ENCODE measurements at regions not wholly inside any gene's neighbourhood (a gene's known extent, or its start where the extent isn't known, plus 50 kb on each side); places are given as distances from the start of the nearest gene placed in this dataset.
A peak's percentile ranks its signal among the peaks of the same experiment; 100 is the strongest.

DNA sequence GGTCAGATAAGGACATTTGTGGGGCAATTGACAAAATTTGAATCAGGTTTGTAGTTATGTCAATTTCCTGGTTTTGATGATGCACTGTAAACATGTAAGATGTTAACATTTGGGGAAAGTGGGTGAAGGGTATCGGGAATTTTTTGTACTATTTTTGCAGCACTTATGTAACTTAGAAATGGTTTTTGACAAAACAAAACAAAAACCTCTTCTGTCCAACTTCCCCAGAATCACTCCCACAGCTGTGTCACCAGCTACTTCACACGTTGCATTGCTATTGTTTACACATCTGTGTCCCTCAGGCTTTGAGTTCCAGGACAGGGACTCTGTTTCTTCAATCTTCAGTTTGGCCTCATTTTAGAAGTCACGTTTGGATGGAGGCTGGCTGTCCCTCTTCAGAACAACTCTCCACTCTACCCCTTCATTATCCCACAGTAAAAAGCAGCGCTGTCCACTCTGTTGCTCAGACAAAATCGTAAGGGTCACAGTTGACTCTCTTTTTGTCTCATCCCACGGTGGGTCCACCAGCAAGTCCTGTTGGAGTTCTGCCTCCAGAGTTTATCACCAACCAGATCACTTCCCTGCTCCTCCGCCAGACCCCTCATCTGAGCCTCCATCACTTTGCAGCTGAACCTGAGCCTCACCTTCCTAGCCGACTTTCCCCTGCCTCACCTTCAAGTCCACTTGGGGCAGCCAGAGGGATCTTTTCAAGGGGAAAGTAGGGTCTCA is 63.2 kb downstream of the NENF start:
- 63% methylated on average over 8 of the region's 8 CpGs for WGBS, 2 donors
- intact Hi-C loops (cut with DNase I): no loop called here
- Histone ChIP-seq H3K4me1 (no peaks in the 10 kb centered on the region), H3K4me3 (no peak overlapping the region), H3K27ac (no peak overlapping the region), H3K9me3 (no peaks in the 10 kb centered on the region), H3K36me3 (no peaks in the 10 kb centered on the region), H3K27me3 (no peaks in the 10 kb centered on the region)
- FAIRE-seq (no peak), DNase-seq (no peak), ATAC-seq (peak in 1 of 4 donors; percentile 35)
- TF ChIP-seq, protein P1, sequence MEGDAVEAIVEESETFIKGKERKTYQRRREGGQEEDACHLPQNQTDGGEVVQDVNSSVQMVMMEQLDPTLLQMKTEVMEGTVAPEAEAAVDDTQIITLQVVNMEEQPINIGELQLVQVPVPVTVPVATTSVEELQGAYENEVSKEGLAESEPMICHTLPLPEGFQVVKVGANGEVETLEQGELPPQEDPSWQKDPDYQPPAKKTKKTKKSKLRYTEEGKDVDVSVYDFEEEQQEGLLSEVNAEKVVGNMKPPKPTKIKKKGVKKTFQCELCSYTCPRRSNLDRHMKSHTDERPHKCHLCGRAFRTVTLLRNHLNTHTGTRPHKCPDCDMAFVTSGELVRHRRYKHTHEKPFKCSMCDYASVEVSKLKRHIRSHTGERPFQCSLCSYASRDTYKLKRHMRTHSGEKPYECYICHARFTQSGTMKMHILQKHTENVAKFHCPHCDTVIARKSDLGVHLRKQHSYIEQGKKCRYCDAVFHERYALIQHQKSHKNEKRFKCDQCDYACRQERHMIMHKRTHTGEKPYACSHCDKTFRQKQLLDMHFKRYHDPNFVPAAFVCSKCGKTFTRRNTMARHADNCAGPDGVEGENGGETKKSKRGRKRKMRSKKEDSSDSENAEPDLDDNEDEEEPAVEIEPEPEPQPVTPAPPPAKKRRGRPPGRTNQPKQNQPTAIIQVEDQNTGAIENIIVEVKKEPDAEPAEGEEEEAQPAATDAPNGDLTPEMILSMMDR (IDR thresholded peaks at IDR 0.05): no peak

DNA sequence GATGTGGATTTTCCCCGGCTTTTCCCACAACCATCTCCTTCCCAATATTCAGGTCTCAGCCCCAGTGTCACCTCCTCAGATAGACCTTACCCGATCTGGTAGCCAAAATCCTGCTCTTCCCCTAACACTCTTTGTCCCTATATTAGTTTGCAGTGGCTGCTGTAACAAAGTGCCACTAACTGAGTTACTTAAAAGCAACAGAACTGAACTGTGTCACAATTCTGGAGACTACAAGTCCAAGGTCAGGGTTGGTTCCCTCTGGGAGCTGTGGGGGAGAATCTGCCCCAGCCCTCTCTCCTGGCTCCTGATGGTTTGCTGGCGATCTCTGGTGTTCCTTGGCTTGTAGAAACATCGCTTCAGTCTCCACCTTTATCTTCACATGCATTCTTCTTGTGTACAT is 64.0 kb downstream of the NENF start:
- DNase-seq (no peak), FAIRE-seq (no peak), ATAC-seq (no peak)
- intact Hi-C loops (cut with DNase I): no loop called here
- H3K4me1 ChIP-seq: no peaks in the 10 kb centered on the region
- WGBS, 2 donors: 80 to 90% methylated on average over 4 of the region's 4 CpGs
- TF ChIP-seq, protein P1 (IDR thresholded peaks at IDR 0.05): no peak
- no peaks in the 10 kb centered on the region for H3K27me3 ChIP-seq
- no peaks in the 10 kb centered on the region for H3K36me3 ChIP-seq
- H3K27ac ChIP-seq: no peak overlapping the region
- H3K9me3 ChIP-seq: no peaks in the 10 kb centered on the region
- no peak overlapping the region for H3K4me3 ChIP-seq

DNA sequence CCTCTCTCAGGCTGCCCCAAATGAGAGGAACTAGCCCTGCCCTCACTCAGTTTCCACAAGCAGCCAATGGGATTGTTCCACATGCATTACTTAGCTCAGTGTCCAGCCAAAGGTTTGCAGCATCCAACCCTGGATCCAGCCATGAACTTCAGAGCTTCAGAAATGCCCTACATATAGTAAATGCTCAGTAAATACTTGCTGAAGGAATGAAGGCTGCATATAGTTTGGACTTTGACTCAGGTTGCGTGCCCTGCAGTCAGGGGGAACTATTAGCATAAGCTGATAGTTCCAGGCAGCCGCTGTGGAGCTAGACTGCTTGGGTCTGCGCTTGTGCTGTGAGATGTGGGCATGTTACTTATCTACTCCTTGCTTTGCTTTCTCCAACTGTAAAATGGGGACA is 64.8 kb downstream of the NENF start:
- H3K27ac ChIP-seq: no peak overlapping the region
- no peak for ATAC-seq
- H3K9me3 ChIP-seq: no peaks in the 10 kb centered on the region
- no peak for DNase-seq
- H3K4me1 ChIP-seq: no peaks in the 10 kb centered on the region
- WGBS, 2 donors: 89 to 93% methylated on average over 3 of the region's 3 CpGs
- H3K27me3 ChIP-seq: no peaks in the 10 kb centered on the region
- intact Hi-C loops (cut with DNase I): no loop called here
- H3K4me3 ChIP-seq: no peak overlapping the region
- no peaks in the 10 kb centered on the region for H3K36me3 ChIP-seq
- no peak for FAIRE-seq
- TF ChIP-seq, protein P1 (IDR thresholded peaks at IDR 0.05): no peak

DNA sequence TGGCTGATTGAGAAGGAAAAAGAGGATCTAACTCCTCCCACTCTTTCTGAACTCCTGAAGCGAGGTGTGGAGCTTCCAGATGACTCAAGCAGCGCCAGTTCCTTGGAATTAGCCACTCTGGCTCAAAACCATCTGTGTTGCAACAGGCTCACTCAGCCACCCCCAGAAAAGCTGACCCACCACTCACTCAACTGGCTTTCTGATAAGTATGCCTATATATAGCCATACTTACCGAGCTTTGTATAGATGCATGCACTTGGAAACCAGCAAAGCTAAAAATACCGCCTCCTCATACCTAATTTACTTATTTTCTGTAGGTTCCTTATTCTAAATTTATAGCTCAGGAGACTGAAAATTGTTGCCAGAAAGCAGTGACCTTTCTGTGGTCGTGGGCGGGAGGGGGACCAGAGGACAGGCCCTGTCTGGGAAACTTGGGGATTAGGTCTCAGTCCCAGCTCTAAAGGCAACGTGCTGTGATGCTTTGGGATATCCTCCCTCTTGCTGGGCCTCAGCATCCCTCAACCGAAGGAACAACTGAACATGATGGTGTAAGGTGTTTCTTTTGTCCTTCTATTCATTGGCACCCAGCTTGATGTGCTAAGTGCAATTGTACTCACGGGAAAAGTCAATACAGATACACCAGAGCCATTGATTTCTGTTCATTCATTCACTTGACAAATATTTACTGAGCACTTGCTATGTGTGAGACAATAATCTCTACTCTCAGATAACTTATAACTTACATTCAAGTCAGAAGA is 65.7 kb downstream of the NENF start:
- H3K9me3 ChIP-seq: no peaks in the 10 kb centered on the region
- ATAC-seq: peak in 2 of 4 donors; percentile 20 to 39
- TF ChIP-seq, protein P1 (IDR thresholded peaks at IDR 0.05): no peak
- no peak overlapping the region for H3K4me3 ChIP-seq
- intact Hi-C loops (cut with DNase I): no loop called here
- no peaks in the 10 kb centered on the region for H3K4me1 ChIP-seq
- no peak overlapping the region for H3K27ac ChIP-seq
- H3K27me3 ChIP-seq: no peaks in the 10 kb centered on the region
- H3K36me3 ChIP-seq: no peaks in the 10 kb centered on the region
- no peak for DNase-seq
- FAIRE-seq: no peak
- 64 to 67% methylated on average over 9 of the region's 9 CpGs for WGBS, 2 donors

DNA sequence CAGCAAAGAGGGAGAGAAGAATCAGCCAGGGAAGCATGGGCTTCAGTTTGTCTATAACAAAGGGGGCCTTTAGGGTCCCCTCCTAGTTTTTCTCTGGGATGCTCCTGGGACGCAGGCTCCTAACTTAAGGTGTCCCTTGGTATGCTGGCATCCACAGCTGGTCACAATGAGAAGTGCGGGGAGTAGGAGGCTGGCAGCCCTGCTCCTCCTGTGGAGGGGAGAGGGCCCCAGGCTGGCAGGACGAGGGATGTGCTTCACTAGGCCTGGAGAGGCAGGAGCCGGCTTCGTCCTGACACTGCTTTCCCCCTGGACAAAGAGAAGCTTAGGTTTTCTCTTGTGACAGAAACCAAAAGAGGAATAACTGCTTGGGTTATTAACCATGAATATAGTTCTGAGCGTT is 67.6 kb downstream of the NENF start:
- Histone ChIP-seq H3K36me3 (no peaks in the 10 kb centered on the region), H3K4me3 (no peak overlapping the region), H3K27me3 (no peaks in the 10 kb centered on the region), H3K4me1 (no peaks in the 10 kb centered on the region), H3K9me3 (no peaks in the 10 kb centered on the region), H3K27ac (no peak overlapping the region)
- TF ChIP-seq, protein P1 (IDR thresholded peaks at IDR 0.05): no peak
- FAIRE-seq (no peak), ATAC-seq (no peak), DNase-seq (no peak)
- intact Hi-C loops (cut with DNase I): no loop called here
- WGBS, 2 donors: 87 to 90% methylated on average over 6 of the region's 6 CpGs
